HFFc6 (cell line): ENCODE measurements at regions not wholly inside any gene's neighbourhood (a gene's known extent, or its start where the extent isn't known, plus 50 kb on each side); places are given as distances from the start of the nearest gene placed in this dataset.

Experiments used
- DNase-seq: peaks from one replicate; pipeline ENCODE4 v3.0.0-alpha.2; 2018
- H3K27ac Mint-ChIP-seq: 2 replicates; pipeline ENCODE4 v1.8.0; 2020; ENCODE audit warnings: mild to moderate bottlenecking, mixed read lengths
- H3K27me3 Mint-ChIP-seq: 2 replicates; pipeline ENCODE4 v1.8.0; 2021; ENCODE audit warnings: mild to moderate bottlenecking, moderate library complexity, mixed read lengths; ENCODE audit not compliant: insufficient read depth
- H3K36me3 Mint-ChIP-seq: 2 replicates; pipeline ENCODE4 v1.8.0; 2021; ENCODE audit warnings: low read depth, mixed read lengths
- H3K4me1 Mint-ChIP-seq: 2 replicates; pipeline ENCODE4 v1.8.0; 2020; ENCODE audit warnings: low read depth, mixed read lengths
- H3K4me3 Mint-ChIP-seq: 2 replicates; pipeline ENCODE4 v1.8.0; 2020; ENCODE audit warnings: mild to moderate bottlenecking, moderate library complexity, mixed read lengths
- H3K9me3 Mint-ChIP-seq: 2 replicates; pipeline ENCODE4 v1.8.0; 2020; ENCODE audit warnings: mild to moderate bottlenecking, mixed read lengths
- TF ChIP-seq, protein P1 (sequence below): fragments of 200-600 bp; sonication (generic); IDR thresholded peaks from 2 replicates; pipeline ENCODE4 v1.5.0; 2021; ENCODE audit warnings: antibody characterized with exemption, mild to moderate bottlenecking

GRCh38 chr2:64383881-64384280 is 70.1 kb upstream of the LGALSL start:
- Mint-ChIP-seq H3K27ac (no peak overlapping the region), H3K27me3 (peaks cover 41% of the 10 kb centered on the region), H3K4me3 (no peak overlapping the region)

GRCh38 chr2:64386676-64387075 is 67.3 kb upstream of the LGALSL start:
- H3K9me3 Mint-ChIP-seq: peaks cover 4% of the 10 kb centered on the region; the same call in 1 of the 2 replicates
- TF ChIP-seq, protein P1, sequence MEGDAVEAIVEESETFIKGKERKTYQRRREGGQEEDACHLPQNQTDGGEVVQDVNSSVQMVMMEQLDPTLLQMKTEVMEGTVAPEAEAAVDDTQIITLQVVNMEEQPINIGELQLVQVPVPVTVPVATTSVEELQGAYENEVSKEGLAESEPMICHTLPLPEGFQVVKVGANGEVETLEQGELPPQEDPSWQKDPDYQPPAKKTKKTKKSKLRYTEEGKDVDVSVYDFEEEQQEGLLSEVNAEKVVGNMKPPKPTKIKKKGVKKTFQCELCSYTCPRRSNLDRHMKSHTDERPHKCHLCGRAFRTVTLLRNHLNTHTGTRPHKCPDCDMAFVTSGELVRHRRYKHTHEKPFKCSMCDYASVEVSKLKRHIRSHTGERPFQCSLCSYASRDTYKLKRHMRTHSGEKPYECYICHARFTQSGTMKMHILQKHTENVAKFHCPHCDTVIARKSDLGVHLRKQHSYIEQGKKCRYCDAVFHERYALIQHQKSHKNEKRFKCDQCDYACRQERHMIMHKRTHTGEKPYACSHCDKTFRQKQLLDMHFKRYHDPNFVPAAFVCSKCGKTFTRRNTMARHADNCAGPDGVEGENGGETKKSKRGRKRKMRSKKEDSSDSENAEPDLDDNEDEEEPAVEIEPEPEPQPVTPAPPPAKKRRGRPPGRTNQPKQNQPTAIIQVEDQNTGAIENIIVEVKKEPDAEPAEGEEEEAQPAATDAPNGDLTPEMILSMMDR: no peak
- no peak overlapping the region for H3K27ac Mint-ChIP-seq
- H3K27me3 Mint-ChIP-seq: peaks cover 27% of the 10 kb centered on the region
- no peak for DNase-seq
- peaks cover 6% of the 10 kb centered on the region; the same call in 1 of the 2 replicates for H3K4me1 Mint-ChIP-seq
- no peak overlapping the region for H3K4me3 Mint-ChIP-seq
- H3K36me3 Mint-ChIP-seq: no peaks in the 10 kb centered on the region

More at GRCh38 chr2:64383881-64384280, 70.1 kb upstream of the LGALSL start:
- TF ChIP-seq, protein P1: no peak
- no peaks in the 10 kb centered on the region for H3K9me3 Mint-ChIP-seq
- no peak for DNase-seq
- H3K36me3 Mint-ChIP-seq: no peaks in the 10 kb centered on the region
- H3K4me1 Mint-ChIP-seq: no peaks in the 10 kb centered on the region

GRCh38 chr2:64390586-64390985 is 63.4 kb upstream of the LGALSL start:
- no peak overlapping the region for H3K27ac Mint-ChIP-seq
- TF ChIP-seq, protein P1: no peak
- DNase-seq: no peak
- peaks cover 10% of the 10 kb centered on the region; the same call in 1 of the 2 replicates for H3K4me1 Mint-ChIP-seq
- no peak overlapping the region for H3K4me3 Mint-ChIP-seq
- peaks cover 23% of the 10 kb centered on the region for H3K27me3 Mint-ChIP-seq
- H3K36me3 Mint-ChIP-seq: no peaks in the 10 kb centered on the region
- peaks cover 4% of the 10 kb centered on the region; the same call in 1 of the 2 replicates for H3K9me3 Mint-ChIP-seq

DNA sequence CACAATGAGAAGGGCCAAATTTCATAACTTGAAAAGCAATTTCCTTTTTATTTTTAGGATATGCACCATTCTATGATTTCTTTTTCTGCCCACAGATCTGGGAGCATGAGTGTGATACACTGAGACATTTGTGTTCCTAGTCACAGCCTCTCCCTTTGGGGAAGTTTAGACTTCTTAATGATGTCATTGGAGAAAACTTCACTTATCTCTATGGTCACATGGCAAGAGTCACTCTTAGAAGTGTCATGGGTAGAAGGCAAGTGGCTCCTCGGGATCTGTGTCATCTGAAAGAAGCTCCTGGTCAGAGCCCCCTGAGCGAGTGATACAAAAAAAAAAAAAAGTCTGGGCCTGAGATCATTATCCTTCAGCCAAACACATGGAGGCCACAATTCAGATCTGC is 62.5 kb upstream of the LGALSL start:
- no peaks in the 10 kb centered on the region for H3K36me3 Mint-ChIP-seq
- DNase-seq: peak; percentile 42
- no peak overlapping the region for H3K4me3 Mint-ChIP-seq
- TF ChIP-seq, protein P1: no peak
- peaks cover 20% of the 10 kb centered on the region for H3K27me3 Mint-ChIP-seq
- H3K27ac Mint-ChIP-seq: no peak overlapping the region
- peaks cover 4% of the 10 kb centered on the region; the same call in 1 of the 2 replicates for H3K9me3 Mint-ChIP-seq
- H3K4me1 Mint-ChIP-seq: peaks cover 10% of the 10 kb centered on the region; the same call in 1 of the 2 replicates

- H3K4me1 Mint-ChIP-seq: peaks cover 10% of the 10 kb centered on the region; the same call in 1 of the 2 replicates
- TF ChIP-seq, protein P1: no peak
- H3K4me3 Mint-ChIP-seq: no peak overlapping the region
- H3K27ac Mint-ChIP-seq: no peak overlapping the region
- H3K36me3 Mint-ChIP-seq: no peaks in the 10 kb centered on the region
- H3K27me3 Mint-ChIP-seq: peaks cover 16% of the 10 kb centered on the region
- DNase-seq: no peak
- peaks cover 4% of the 10 kb centered on the region; the same call in 1 of the 2 replicates for H3K9me3 Mint-ChIP-seq
Observed at GRCh38 chr2:64391940-64392339, 62.0 kb upstream of the LGALSL start.
